Fibroblast of pulmonary artery (primary cell): ENCODE measurements at regions not wholly inside any gene's neighbourhood (a gene's known extent, or its start where the extent isn't known, plus 50 kb on each side); places are given as distances from the start of the nearest gene placed in this dataset.

ENCODE experiments used
- DNase-seq: peaks from one replicate; pipeline ENCODE4 v3.0.0-alpha.2; 2010; ENCODE audit warnings: low read depth
- H3K4me3 ChIP-seq: replicated peaks from 2 replicates; pipeline ENCODE4 v1.5.1; 2011; ENCODE audit warnings: low read depth, mild to moderate bottlenecking, control low read depth, low read length, moderate library complexity
- TF ChIP-seq, protein P1 (sequence below): IDR thresholded peaks from 2 replicates; pipeline ENCODE4 v1.5.1; 2011; ENCODE audit warnings: mild to moderate bottlenecking, control low read depth, low read length, inconsistent platforms; ENCODE audit errors: missing control alignments

DNA sequence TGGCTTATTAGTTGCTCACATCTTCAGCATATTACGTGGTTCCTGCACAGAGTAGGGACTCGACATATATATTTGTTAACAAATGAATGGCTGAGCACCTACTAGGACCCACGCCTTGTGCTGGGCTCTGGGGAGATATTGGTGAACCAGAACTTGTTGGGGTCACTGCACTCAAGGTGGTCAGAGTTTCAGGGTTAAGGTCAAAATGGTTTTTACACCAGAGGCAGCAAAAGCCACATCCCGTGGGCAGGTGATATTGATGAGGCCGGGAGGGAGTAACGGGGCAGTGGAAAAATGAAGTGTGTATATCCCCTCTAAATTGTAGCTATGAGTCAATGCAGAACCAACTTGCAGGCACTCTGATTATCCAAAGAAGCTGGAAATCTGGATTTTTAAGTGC, 136.5 kb upstream of the KLF4 start:
- TF ChIP-seq, protein P1, sequence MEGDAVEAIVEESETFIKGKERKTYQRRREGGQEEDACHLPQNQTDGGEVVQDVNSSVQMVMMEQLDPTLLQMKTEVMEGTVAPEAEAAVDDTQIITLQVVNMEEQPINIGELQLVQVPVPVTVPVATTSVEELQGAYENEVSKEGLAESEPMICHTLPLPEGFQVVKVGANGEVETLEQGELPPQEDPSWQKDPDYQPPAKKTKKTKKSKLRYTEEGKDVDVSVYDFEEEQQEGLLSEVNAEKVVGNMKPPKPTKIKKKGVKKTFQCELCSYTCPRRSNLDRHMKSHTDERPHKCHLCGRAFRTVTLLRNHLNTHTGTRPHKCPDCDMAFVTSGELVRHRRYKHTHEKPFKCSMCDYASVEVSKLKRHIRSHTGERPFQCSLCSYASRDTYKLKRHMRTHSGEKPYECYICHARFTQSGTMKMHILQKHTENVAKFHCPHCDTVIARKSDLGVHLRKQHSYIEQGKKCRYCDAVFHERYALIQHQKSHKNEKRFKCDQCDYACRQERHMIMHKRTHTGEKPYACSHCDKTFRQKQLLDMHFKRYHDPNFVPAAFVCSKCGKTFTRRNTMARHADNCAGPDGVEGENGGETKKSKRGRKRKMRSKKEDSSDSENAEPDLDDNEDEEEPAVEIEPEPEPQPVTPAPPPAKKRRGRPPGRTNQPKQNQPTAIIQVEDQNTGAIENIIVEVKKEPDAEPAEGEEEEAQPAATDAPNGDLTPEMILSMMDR, result no peak
- DNase-seq, result no peak
- H3K4me3 ChIP-seq, result no peak overlapping the region

DNA sequence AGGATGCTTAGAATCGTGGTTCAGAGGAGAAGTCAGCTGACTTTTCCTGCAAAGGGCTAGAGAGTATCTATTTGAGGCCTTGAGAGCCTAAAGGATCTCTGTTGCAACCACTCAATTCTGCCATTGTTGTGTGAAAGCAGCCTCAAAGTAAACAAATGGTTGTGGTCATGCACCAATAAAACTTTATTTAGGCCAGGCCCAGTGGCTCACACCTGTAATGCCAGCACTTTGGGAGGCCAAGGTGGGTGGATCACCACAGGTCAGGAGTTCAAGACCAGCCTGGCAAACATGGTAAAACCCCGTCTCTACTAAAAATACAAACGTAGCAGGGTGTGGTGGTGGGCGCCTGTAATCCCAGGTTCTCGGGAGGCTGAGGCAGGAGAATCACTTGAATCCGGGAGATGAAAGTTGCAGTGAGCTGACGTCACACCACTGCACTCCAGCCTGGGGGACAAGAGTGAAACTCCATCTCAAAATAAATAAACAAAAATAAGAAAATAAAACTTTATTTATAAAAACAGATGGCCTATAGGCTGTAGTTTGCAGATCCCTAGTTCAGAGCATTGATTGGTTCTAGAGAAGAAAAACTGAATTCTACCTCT, 135.9 kb upstream of the KLF4 start:
- TF ChIP-seq, protein P1, result no peak
- no peak for DNase-seq
- no peak overlapping the region for H3K4me3 ChIP-seq

DNA sequence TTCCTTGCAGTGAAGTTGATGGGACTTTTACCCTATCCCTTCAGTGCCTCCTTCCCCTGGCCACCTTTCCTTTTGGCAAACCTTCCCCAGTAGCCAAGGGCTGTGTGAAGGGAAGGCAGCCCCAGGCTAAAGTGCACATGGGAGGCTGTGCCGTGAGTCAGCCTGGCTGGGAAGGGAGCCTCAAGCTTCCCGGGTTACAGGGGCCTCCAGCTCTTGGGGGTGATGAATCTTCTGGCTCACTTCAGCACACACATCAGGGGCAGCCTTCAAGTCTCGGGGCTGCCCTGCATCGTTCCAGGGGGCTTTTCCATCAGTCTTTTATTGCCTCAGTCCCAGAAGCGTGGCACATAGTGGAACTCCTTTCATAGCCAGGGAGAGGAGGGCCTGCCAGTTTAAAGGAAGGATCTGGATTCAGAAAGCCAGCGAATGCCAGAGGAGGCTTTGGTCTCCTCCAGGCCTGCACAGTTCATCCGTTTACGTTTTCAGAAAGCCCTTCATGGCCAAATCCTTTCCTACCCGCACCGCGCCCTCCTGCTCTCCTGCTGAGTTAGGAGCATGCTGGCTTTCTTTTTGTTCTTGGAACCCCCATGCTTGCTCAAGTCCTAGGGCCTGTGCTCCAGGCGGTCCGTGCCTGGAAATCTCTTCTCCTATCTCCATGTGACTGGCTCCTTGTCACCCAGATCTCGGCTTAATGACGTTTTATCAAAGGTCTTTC, 134.8 kb upstream of the KLF4 start:
- peak; percentile 22 for DNase-seq
- no peak overlapping the region for H3K4me3 ChIP-seq
- TF ChIP-seq, protein P1, result no peak

DNA sequence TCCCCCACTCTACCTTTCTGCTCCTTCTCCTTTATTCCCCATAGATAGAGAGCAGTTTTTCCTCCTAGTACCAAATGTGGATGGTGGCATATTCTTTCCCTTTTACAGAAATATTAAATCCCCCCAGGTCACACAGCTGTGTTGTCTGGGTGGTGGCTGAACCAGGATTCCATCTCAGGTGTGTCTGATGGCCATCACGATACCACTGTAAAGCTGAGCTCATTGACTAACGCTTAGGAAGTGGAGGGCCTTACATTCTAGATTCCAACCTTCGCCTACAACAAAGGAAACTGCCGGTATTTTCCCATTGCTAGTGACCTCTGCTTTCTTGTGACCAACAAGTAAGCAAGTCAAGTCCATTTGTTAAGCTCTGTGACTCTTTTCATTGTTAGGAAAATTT, 131.9 kb upstream of the KLF4 start:
- TF ChIP-seq, protein P1, result no peak
- no peak overlapping the region for H3K4me3 ChIP-seq
- no peak for DNase-seq

DNA sequence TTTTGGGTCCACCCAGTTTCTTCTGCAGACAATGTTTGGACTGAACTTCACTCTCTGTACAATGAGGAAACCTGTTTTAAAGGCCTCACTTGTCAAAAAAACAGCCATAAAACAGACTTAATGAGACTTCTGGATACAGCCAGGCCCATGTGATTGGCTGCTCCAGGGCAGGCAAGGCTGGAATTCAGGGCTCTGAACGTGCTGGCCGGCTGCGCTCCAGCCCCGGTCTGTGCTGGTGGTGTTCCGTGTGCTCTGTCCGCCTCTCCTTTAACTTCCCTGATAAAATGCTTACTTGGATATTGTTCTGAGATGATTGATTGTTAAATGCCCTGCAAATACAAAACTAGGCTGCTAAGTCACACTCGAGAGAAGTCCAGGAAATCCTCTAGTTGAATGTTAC, 131.2 kb upstream of the KLF4 start:
- TF ChIP-seq, protein P1, result no peak
- no peak overlapping the region for H3K4me3 ChIP-seq
- no peak for DNase-seq

DNA sequence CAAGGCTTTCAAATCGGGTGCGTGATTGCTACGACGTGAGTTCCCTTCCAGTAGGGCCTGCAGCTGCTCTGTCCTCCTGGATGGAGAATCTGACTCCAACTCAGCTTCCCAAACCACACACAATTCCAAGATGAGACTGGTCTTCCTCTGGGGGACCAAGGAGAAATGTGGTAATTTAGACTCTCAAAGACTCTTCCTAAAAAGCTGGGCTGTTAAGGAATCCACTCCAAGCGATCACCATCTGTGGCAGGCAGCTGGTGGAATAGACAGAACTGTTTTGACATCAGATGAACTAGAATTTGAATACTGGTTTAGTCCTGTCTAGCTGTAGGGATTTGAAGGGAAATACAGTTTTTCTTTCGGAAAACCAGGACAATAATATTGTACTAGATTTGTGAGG, 130.7 kb upstream of the KLF4 start:
- no peak overlapping the region for H3K4me3 ChIP-seq
- TF ChIP-seq, protein P1, result no peak
- DNase-seq, result no peak

DNA sequence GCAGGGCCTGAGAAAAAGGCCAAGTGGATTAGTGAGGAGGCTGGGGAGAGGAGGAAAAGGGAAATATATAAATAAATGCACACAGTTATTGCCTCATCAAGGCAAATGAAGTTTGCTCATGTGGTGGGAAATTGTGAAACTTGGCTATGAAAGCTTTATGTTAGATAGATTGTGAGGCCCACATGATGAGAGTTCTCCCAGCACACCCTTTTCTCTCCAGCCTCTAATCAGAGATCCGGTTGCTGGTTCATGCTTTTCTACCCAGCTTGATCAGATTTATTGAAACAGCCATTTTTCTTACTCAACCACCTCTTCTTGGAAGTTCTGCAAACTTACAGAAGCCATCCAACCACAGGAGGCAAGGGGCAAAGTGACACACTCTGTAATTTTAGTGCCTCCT, 125.8 kb upstream of the KLF4 start:
- peak; percentile 90 for DNase-seq
- H3K4me3 ChIP-seq, result no peak overlapping the region
- TF ChIP-seq, protein P1, result no peak
